WTC11 (cell line): ENCODE measurements at regions not wholly inside any gene's neighbourhood (a gene's known extent, or its start where the extent isn't known, plus 50 kb on each side); places are given as distances from the start of the nearest gene placed in this dataset.

Source experiments
- ATAC-seq: fragments of 200-7000 bp; cut with Tn5 transposase; 2 replicates; pipeline ENCODE4 v1.10.0; 2021; ENCODE audit warnings: mild to moderate bottlenecking, moderate library complexity
- CTCF ChIA-PET: fragments of 300-600 bp; sonication (Branson Sonifier 250); formaldehyde crosslinking; loops from one replicate; lab custom pipeline; 2021; ENCODE audit warnings: antibody characterized with exemption; lab: Charles Lee
- POLR2A ChIA-PET: fragments of 350-600 bp; sonication (Branson Sonifier 250); formaldehyde crosslinking; loops from one replicate; lab custom pipeline; 2021; ENCODE audit warnings: antibody characterized with exemption; lab: Charles Lee
- DNase-seq: peaks from one replicate; pipeline ENCODE4 v3.0.0; 2021; ENCODE audit warnings: low spot score
- H3K27ac Mint-ChIP-seq: 2 replicates; pipeline ENCODE4 v1.8.0; 2021; ENCODE audit warnings: mixed read lengths
- H3K27me3 Mint-ChIP-seq: 2 replicates; pipeline ENCODE4 v1.8.0; 2021; ENCODE audit warnings: low read depth, mild to moderate bottlenecking, moderate library complexity, mixed read lengths
- H3K36me3 Mint-ChIP-seq: 2 replicates; pipeline ENCODE4 v1.8.0; 2021; ENCODE audit warnings: mixed read lengths
- H3K4me1 Mint-ChIP-seq: 2 replicates; pipeline ENCODE4 v1.8.0; 2022; ENCODE audit warnings: mixed read lengths
- H3K4me3 Mint-ChIP-seq: 2 replicates; pipeline ENCODE4 v1.8.0; 2021; ENCODE audit warnings: mild to moderate bottlenecking, moderate library complexity, mixed read lengths
- H3K9me3 Mint-ChIP-seq: 2 replicates; pipeline ENCODE4 v1.8.0; 2021; ENCODE audit warnings: mixed read lengths
- CBFB ChIP-seq: sonication (generic); formaldehyde crosslinking; IDR thresholded peaks from 2 replicates; pipeline ENCODE4 v1.8.1; 2022; ENCODE audit warnings: mild to moderate bottlenecking, low read depth, missing genetic modification reagents
- ESRRA ChIP-seq: sonication (generic); formaldehyde crosslinking; IDR thresholded peaks from 2 replicates; pipeline ENCODE4 v1.8.1; 2022; ENCODE audit warnings: mild to moderate bottlenecking, missing genetic modification reagents, borderline replicate concordance
- ETV6 ChIP-seq: sonication (generic); formaldehyde crosslinking; IDR thresholded peaks from 2 replicates; pipeline ENCODE4 v1.8.1; 2022; ENCODE audit warnings: mild to moderate bottlenecking, missing genetic modification reagents
- FOXK1 ChIP-seq: sonication (generic); formaldehyde crosslinking; IDR thresholded peaks from 2 replicates; pipeline ENCODE4 v1.8.0; 2022; ENCODE audit warnings: mild to moderate bottlenecking, moderate library complexity, missing genetic modification reagents
- FOXP4 ChIP-seq: sonication (generic); formaldehyde crosslinking; IDR thresholded peaks from 2 replicates; pipeline ENCODE4 v1.8.0; 2022; ENCODE audit warnings: mild to moderate bottlenecking, missing genetic modification reagents
- GRHL2 ChIP-seq: fragments of 250-450 bp; sonication (Bioruptor Pico); IDR thresholded peaks from 2 replicates; pipeline ENCODE4 v1.8.0; 2022; ENCODE audit warnings: mild to moderate bottlenecking, moderate library complexity; ENCODE audit not compliant: insufficient replicate concordance, severe bottlenecking
- GTF2I ChIP-seq: fragments of 250-450 bp; sonication (Bioruptor Pico); conservative IDR thresholded peaks from 2 replicates; pipeline ENCODE4 v1.4.0; 2021; ENCODE audit warnings: mild to moderate bottlenecking
- HMGA2 ChIP-seq: fragments of 250-450 bp; sonication (Bioruptor Pico); IDR thresholded peaks from 2 replicates; pipeline ENCODE4 v1.4.0; 2021; ENCODE audit warnings: mild to moderate bottlenecking, moderate library complexity
- IRF1 ChIP-seq: sonication (generic); formaldehyde crosslinking; IDR thresholded peaks from 2 replicates; pipeline ENCODE4 v1.8.0; 2023; ENCODE audit warnings: missing genetic modification reagents
- IRF2 ChIP-seq: sonication (generic); formaldehyde crosslinking; IDR thresholded peaks from 2 replicates; pipeline ENCODE4 v1.8.0; 2022; ENCODE audit warnings: low read depth, missing genetic modification reagents, borderline replicate concordance
- JAZF1 ChIP-seq: fragments of 250-450 bp; sonication (Bioruptor Pico); IDR thresholded peaks from 2 replicates; pipeline ENCODE4 v1.9.0; 2021; ENCODE audit warnings: moderate library complexity, mild to moderate bottlenecking, inconsistent platforms
- JUN ChIP-seq: sonication (generic); formaldehyde crosslinking; IDR thresholded peaks from 2 replicates; pipeline ENCODE4 v1.8.0; 2023; ENCODE audit warnings: mild to moderate bottlenecking, missing genetic modification reagents
- MYBL2 ChIP-seq: sonication (generic); formaldehyde crosslinking; IDR thresholded peaks from 2 replicates; pipeline ENCODE4 v1.8.1; 2023; ENCODE audit warnings: mild to moderate bottlenecking, moderate library complexity, missing genetic modification reagents
- NR1H2 ChIP-seq: sonication (generic); formaldehyde crosslinking; IDR thresholded peaks from 2 replicates; pipeline ENCODE4 v1.9.0; 2021; ENCODE audit warnings: mild to moderate bottlenecking, moderate library complexity, missing genetic modification reagents
- OVOL2 ChIP-seq: fragments of 250-450 bp; sonication (Bioruptor Pico); IDR thresholded peaks from 2 replicates; pipeline ENCODE4 v1.9.0; 2021; ENCODE audit warnings: mild to moderate bottlenecking, borderline replicate concordance
- PRDM15 ChIP-seq: sonication (generic); formaldehyde crosslinking; IDR thresholded peaks from 2 replicates; pipeline ENCODE4 v1.8.0; 2022; ENCODE audit warnings: missing genetic modification reagents
- RELA ChIP-seq: sonication (generic); formaldehyde crosslinking; IDR thresholded peaks from 2 replicates; pipeline ENCODE4 v1.8.1; 2022; ENCODE audit warnings: missing genetic modification reagents, mild to moderate bottlenecking, borderline replicate concordance
- RORB ChIP-seq: fragments of 250-450 bp; sonication (Bioruptor Pico); IDR thresholded peaks from 2 replicates; pipeline ENCODE4 v1.9.0; 2021; ENCODE audit warnings: mild to moderate bottlenecking
- SMAD3 ChIP-seq: sonication (generic); formaldehyde crosslinking; IDR thresholded peaks from 2 replicates; pipeline ENCODE4 v1.8.0; 2022; ENCODE audit warnings: missing genetic modification reagents, mild to moderate bottlenecking, borderline replicate concordance
- SMAD4 ChIP-seq: sonication (generic); formaldehyde crosslinking; IDR thresholded peaks from 2 replicates; pipeline ENCODE4 v1.8.0; 2022; ENCODE audit warnings: mild to moderate bottlenecking, missing genetic modification reagents
- STAT6 ChIP-seq: sonication (generic); formaldehyde crosslinking; conservative IDR thresholded peaks from 2 replicates; pipeline ENCODE4 v1.8.1; 2023; ENCODE audit warnings: mild to moderate bottlenecking, low read depth, missing genetic modification reagents, moderate library complexity
- TP53 ChIP-seq: sonication (generic); formaldehyde crosslinking; IDR thresholded peaks from 2 replicates; pipeline ENCODE4 v1.8.1; 2023; ENCODE audit warnings: mild to moderate bottlenecking, missing genetic modification reagents
- USF2 ChIP-seq: sonication (generic); formaldehyde crosslinking; IDR thresholded peaks from 2 replicates; pipeline ENCODE4 v1.8.1; 2023; ENCODE audit warnings: mild to moderate bottlenecking, missing genetic modification reagents, moderate library complexity
- ZBTB21 ChIP-seq: sonication (generic); formaldehyde crosslinking; IDR thresholded peaks from 2 replicates; pipeline ENCODE4 v1.8.1; 2023; ENCODE audit warnings: mild to moderate bottlenecking, missing genetic modification reagents, borderline replicate concordance
- ZNF121 ChIP-seq: sonication (generic); formaldehyde crosslinking; IDR thresholded peaks from 2 replicates; pipeline ENCODE4 v1.8.0; 2023; ENCODE audit warnings: missing genetic modification reagents
- ZNF219 ChIP-seq: sonication (generic); formaldehyde crosslinking; IDR thresholded peaks from 2 replicates; pipeline ENCODE4 v1.8.0; 2023; ENCODE audit warnings: missing genetic modification reagents, mild to moderate bottlenecking, borderline replicate concordance
- ZNF317 ChIP-seq: sonication (generic); formaldehyde crosslinking; IDR thresholded peaks from 2 replicates; pipeline ENCODE4 v1.8.1; 2023; ENCODE audit warnings: low read depth, mild to moderate bottlenecking, moderate library complexity, missing genetic modification reagents, borderline replicate concordance

- no peak overlapping the region for H3K27ac Mint-ChIP-seq
- H3K27me3 Mint-ChIP-seq = no peaks in the 10 kb centered on the region
- POLR2A ChIA-PET = no interaction called here
- H3K36me3 Mint-ChIP-seq = no peaks in the 10 kb centered on the region
- H3K4me1 Mint-ChIP-seq = peaks cover 26% of the 10 kb centered on the region
- TF ChIP-seq JUN (CRISPR knock-in tag) (no peak), ZNF317 (CRISPR knock-in tag) (no peak), ZNF219 (CRISPR knock-in tag) (no peak), ETV6 (CRISPR knock-in tag) (no peak), STAT6 (CRISPR knock-in tag) (no peak), IRF2 (CRISPR knock-in tag) (no peak), CBFB (CRISPR knock-in tag) (no peak), ZNF121 (CRISPR knock-in tag) (no peak), GRHL2 (CRISPR knock-in tag) (no peak), IRF1 (CRISPR knock-in tag) (no peak), JAZF1 (CRISPR knock-in tag) (no peak), FOXP4 (CRISPR knock-in tag) (no peak), PRDM15 (CRISPR knock-in tag) (no peak), RORB (CRISPR knock-in tag) (no peak), ZBTB21 (CRISPR knock-in tag) (no peak), SMAD3 (CRISPR knock-in tag) (no peak), ESRRA (CRISPR knock-in tag) (no peak)
- CTCF ChIA-PET = no interaction called here
- no peak overlapping the region for H3K4me3 Mint-ChIP-seq
- H3K9me3 Mint-ChIP-seq = peaks cover 2% of the 10 kb centered on the region; the same call in 1 of the 2 replicates
- ATAC-seq (no peak), DNase-seq (no peak)
Observed at GRCh38 chr4:30386266-30386895, 333.8 kb upstream of the PCDH7 start.

GRCh38 chr4:30395902-30396301, 324.3 kb upstream of the PCDH7 start:
- Mint-ChIP-seq H3K4me1 (peaks cover 5% of the 10 kb centered on the region), H3K27me3 (no peaks in the 10 kb centered on the region), H3K4me3 (no peak overlapping the region), H3K9me3 (peaks cover 32% of the 10 kb centered on the region), H3K27ac (no peak overlapping the region), H3K36me3 (peaks cover 18% of the 10 kb centered on the region)
- POLR2A ChIA-PET = no interaction called here
- ATAC-seq = no peak
- no peak for DNase-seq
- CTCF ChIA-PET = no interaction called here
- TF ChIP-seq RELA (CRISPR knock-in tag) (no peak), HMGA2 (no peak), FOXK1 (CRISPR knock-in tag) (no peak), OVOL2 (CRISPR knock-in tag) (no peak), IRF2 (CRISPR knock-in tag) (no peak), SMAD4 (no peak), USF2 (CRISPR knock-in tag) (no peak), NR1H2 (CRISPR knock-in tag) (no peak), MYBL2 (CRISPR knock-in tag) (no peak), GTF2I (CRISPR knock-in tag) (no peak), ZBTB21 (CRISPR knock-in tag) (no peak), TP53 (CRISPR knock-in tag) (no peak)
